Breast epithelium (tissue), 3 donors: ENCODE measurements at regions not wholly inside any gene's neighbourhood (a gene's known extent, or its start where the extent isn't known, plus 50 kb on each side); places are given as distances from the start of the nearest gene placed in this dataset.

Source experiments
- POLR2A ChIP-seq: fragments of 450-650 bp; IDR thresholded peaks from one replicate; pipeline ENCODE4 v1.6.1; 2016; ENCODE audit warnings: antibody characterized with exemption, mild to moderate bottlenecking, moderate library complexity
- POLR2AphosphoS5 ChIP-seq, 3 donors: sonication (generic); formaldehyde crosslinking; IDR thresholded peaks; one replicate each; pipeline ENCODE4 v1.6.1; 2017; ENCODE audit warnings: antibody characterized with exemption in 3 of 3
- TF ChIP-seq, protein P1 (sequence below), 3 donors: fragments of 450-650 bp; IDR thresholded peaks; one replicate each; pipeline ENCODE4 v1.5.1; 2016 to 2017; ENCODE audit warnings: antibody characterized with exemption in 3 of 3, mild to moderate bottlenecking in 3 of 3, moderate library complexity in 3 of 3

GRCh38 chr3:159401069-159401468, 587.6 kb upstream of the IL12A start:
- TF ChIP-seq, protein P1, sequence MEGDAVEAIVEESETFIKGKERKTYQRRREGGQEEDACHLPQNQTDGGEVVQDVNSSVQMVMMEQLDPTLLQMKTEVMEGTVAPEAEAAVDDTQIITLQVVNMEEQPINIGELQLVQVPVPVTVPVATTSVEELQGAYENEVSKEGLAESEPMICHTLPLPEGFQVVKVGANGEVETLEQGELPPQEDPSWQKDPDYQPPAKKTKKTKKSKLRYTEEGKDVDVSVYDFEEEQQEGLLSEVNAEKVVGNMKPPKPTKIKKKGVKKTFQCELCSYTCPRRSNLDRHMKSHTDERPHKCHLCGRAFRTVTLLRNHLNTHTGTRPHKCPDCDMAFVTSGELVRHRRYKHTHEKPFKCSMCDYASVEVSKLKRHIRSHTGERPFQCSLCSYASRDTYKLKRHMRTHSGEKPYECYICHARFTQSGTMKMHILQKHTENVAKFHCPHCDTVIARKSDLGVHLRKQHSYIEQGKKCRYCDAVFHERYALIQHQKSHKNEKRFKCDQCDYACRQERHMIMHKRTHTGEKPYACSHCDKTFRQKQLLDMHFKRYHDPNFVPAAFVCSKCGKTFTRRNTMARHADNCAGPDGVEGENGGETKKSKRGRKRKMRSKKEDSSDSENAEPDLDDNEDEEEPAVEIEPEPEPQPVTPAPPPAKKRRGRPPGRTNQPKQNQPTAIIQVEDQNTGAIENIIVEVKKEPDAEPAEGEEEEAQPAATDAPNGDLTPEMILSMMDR (IDR thresholded peaks at IDR 0.05), result no peak
- TF ChIP-seq POLR2A, result no peak
- no peak for TF ChIP-seq POLR2AphosphoS5 (IDR thresholded peaks at IDR 0.05)
